ENCODE measurements at regions not wholly inside any gene's neighbourhood (a gene's known extent, or its start where the extent isn't known, plus 50 kb on each side); places are given as distances from the start of the nearest gene placed in this dataset.

DNA sequence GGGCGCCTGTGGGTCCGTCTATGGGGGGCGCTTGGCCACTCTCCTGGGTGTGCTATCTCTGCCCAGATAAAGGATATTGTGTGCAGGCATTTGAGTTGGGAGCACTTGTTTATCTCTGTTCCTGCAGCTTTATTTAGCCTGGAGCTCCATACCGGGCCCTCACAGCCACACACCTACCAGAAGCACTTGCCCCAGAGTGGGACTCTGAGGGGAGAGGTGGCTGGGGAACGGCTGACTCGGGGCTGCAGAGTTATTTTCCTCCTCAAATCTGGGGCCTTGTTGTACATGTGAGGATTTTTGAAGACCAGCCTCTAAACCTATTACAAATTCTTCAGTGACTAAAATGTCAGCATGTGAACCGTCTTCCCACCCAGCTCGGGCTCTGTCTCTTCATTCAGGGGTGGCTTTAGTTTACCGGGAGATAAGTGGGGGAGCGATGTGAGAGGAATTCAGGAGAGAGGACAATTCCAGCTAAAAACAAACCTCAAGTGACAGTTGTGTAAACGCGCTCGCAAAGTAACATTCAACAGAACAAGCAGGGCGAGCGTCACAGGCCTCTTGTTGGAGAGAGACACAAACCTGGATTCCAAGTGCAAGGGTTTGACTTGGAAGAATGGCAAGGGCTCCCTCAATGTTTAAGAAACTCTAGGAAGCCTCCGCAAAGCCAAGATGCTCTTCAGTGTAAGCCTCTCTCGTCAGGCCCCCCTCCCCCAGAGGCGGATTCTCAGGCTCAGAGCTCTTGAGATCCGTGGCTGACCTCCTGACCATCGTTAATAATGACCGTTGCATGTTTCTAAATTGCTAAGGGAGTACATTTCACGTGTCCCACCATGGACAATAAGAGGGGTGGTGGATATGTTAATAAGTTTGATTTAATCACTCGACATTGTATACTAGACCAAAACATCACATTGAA lies 548.9 kb downstream of the QKI start:
- Histone ChIP-seq H3K27ac (ENCODE audit: extremely low read depth, low read depth, low read length) (no peak overlapping the region), H3K4me2 (ENCODE audit: insufficient read depth, low read length) (no peak overlapping the region), H3K9me3 (replicated peaks; ENCODE audit: control insufficient read depth, insufficient read depth, low read depth, low read length) (no peaks in the 10 kb centered on the region; the same call in 1 of the 2 replicates), H4K20me1 (replicated peaks; ENCODE audit: control insufficient read depth, insufficient read depth, low read length) (no peaks in the 10 kb centered on the region), H2AFZ (ENCODE audit: low read depth, low read length) (no peak overlapping the region), H3K4me3 (no peak overlapping the region), H3K9me1 (ENCODE audit: control insufficient read depth, insufficient read depth, low read length) (no peaks in the 10 kb centered on the region), H3K36me3 (ENCODE audit: control insufficient read depth, insufficient read depth, low read length) (no peaks in the 10 kb centered on the region), H3K27me3 (ENCODE audit: control insufficient read depth in 2 of 2, insufficient read depth in 2 of 2, low read length in 2 of 2) (peaks cover 25 to 37% of the 10 kb centered on the region in 2 experiments), H3K79me2 (ENCODE audit: control insufficient read depth, insufficient read depth, low read length) (no peaks in the 10 kb centered on the region), H3K4me1 (replicated peaks in 1 of 2; ENCODE audit: control insufficient read depth in 2 of 2, insufficient read depth in 2 of 2, low read length in 2 of 2) (no peaks in the 10 kb centered on the region), H3K9ac (ENCODE audit: insufficient read depth in 1 of 2, low read depth in 2 of 2, low read length in 2 of 2) (no peak overlapping the region)
- intact Hi-C loops (cut with micrococcal nuclease) (no loop called here), in situ Hi-C loops (cut with MboI) (no loop called here)
- 19% methylated on average over 21 of the region's 23 CpGs for WGBS (ENCODE audit: insufficient coverage, low coverage, missing lambda C conversion rate)
- DNase-seq (ENCODE audit: extremely low read depth in 1 of 4, low spot score in 3 of 4) (no peak), FAIRE-seq (no peak), ATAC-seq (no peak; the same call in 2 of the 3 replicates)
- BruUV-seq (replicated peaks) = no TSS peak
- ChIA-PET CTCF (ENCODE audit: low intra/inter-chr PET ratio) (no interaction called here), POLR2A (no interaction called here)
- TF ChIP-seq ETV6 (IDR thresholded peaks at IDR 0.05; ENCODE audit: borderline replicate concordance in 1 of 2, low read depth in 2 of 2, low read length in 1 of 2) = no peak
- no peak for TF ChIP-seq ETV6 (CRISPR knock-in tag; IDR thresholded peaks at IDR 0.05; ENCODE audit: borderline replicate concordance)
- TF ChIP-seq SMARCE1 (IDR thresholded peaks at IDR 0.05) = no peak
- TF ChIP-seq, protein P1, sequence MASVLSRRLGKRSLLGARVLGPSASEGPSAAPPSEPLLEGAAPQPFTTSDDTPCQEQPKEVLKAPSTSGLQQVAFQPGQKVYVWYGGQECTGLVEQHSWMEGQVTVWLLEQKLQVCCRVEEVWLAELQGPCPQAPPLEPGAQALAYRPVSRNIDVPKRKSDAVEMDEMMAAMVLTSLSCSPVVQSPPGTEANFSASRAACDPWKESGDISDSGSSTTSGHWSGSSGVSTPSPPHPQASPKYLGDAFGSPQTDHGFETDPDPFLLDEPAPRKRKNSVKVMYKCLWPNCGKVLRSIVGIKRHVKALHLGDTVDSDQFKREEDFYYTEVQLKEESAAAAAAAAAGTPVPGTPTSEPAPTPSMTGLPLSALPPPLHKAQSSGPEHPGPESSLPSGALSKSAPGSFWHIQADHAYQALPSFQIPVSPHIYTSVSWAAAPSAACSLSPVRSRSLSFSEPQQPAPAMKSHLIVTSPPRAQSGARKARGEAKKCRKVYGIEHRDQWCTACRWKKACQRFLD (CRISPR knock-in tag; IDR thresholded peaks at IDR 0.05) = no peak
- TF ChIP-seq ESRRA (IDR thresholded peaks at IDR 0.05; ENCODE audit: borderline replicate concordance, low read depth) = no peak
- TF ChIP-seq NFIC (IDR thresholded peaks at IDR 0.05) = no peak
- TF ChIP-seq, protein P2, sequence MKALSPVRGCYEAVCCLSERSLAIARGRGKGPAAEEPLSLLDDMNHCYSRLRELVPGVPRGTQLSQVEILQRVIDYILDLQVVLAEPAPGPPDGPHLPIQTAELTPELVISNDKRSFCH (CRISPR knock-in tag; IDR thresholded peaks at IDR 0.05) = no peak
- TF ChIP-seq, protein P2 (tag; IDR thresholded peaks at IDR 0.05) = no peak
- TF ChIP-seq POLR3A (IDR thresholded peaks at IDR 0.05; ENCODE audit: borderline replicate concordance, extremely low read depth, insufficient read depth, insufficient read length) = no peak
- no peak for TF ChIP-seq HNRNPK (IDR thresholded peaks at IDR 0.05; ENCODE audit: low read depth, low read length, poor library complexity, severe bottlenecking)
- TF ChIP-seq ZNF121 (CRISPR knock-in tag; conservative IDR thresholded peaks at IDR 0.05) = no peak
- no peak for TF ChIP-seq MTA2 (IDR thresholded peaks at IDR 0.05; ENCODE audit: low read depth)
- TF ChIP-seq, protein P3, sequence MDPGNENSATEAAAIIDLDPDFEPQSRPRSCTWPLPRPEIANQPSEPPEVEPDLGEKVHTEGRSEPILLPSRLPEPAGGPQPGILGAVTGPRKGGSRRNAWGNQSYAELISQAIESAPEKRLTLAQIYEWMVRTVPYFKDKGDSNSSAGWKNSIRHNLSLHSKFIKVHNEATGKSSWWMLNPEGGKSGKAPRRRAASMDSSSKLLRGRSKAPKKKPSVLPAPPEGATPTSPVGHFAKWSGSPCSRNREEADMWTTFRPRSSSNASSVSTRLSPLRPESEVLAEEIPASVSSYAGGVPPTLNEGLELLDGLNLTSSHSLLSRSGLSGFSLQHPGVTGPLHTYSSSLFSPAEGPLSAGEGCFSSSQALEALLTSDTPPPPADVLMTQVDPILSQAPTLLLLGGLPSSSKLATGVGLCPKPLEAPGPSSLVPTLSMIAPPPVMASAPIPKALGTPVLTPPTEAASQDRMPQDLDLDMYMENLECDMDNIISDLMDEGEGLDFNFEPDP (CRISPR knock-in tag; IDR thresholded peaks at IDR 0.05) = no peak
- TF ChIP-seq RAD51 (IDR thresholded peaks at IDR 0.05; ENCODE audit: borderline replicate concordance, low read depth) = no peak
- TF ChIP-seq, protein P4, sequence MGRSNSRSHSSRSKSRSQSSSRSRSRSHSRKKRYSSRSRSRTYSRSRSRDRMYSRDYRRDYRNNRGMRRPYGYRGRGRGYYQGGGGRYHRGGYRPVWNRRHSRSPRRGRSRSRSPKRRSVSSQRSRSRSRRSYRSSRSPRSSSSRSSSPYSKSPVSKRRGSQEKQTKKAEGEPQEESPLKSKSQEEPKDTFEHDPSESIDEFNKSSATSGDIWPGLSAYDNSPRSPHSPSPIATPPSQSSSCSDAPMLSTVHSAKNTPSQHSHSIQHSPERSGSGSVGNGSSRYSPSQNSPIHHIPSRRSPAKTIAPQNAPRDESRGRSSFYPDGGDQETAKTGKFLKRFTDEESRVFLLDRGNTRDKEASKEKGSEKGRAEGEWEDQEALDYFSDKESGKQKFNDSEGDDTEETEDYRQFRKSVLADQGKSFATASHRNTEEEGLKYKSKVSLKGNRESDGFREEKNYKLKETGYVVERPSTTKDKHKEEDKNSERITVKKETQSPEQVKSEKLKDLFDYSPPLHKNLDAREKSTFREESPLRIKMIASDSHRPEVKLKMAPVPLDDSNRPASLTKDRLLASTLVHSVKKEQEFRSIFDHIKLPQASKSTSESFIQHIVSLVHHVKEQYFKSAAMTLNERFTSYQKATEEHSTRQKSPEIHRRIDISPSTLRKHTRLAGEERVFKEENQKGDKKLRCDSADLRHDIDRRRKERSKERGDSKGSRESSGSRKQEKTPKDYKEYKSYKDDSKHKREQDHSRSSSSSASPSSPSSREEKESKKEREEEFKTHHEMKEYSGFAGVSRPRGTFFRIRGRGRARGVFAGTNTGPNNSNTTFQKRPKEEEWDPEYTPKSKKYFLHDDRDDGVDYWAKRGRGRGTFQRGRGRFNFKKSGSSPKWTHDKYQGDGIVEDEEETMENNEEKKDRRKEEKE (IDR thresholded peaks at IDR 0.05; ENCODE audit: borderline replicate concordance in 1 of 2, control insufficient read depth in 1 of 2, low read depth in 2 of 2, low read length in 1 of 2) = no peak

All from K562 (cell line).